Ectodermal cell (in vitro differentiated cells): ENCODE measurements at regions not wholly inside any gene's neighbourhood (a gene's known extent, or its start where the extent isn't known, plus 50 kb on each side); places are given as distances from the start of the nearest gene placed in this dataset.

Experiments used
- H3K27ac ChIP-seq: 2 replicates; pipeline ENCODE4 v1.7.0; 2013; ENCODE audit warnings: mild to moderate bottlenecking, low read depth, low read length; ENCODE audit not compliant: insufficient read depth, poor library complexity, severe bottlenecking
- H3K27me3 ChIP-seq: 2 replicates; pipeline ENCODE4 v1.7.0; 2013; ENCODE audit warnings: mild to moderate bottlenecking, low read length; ENCODE audit not compliant: insufficient read depth, control insufficient read depth, poor library complexity, severe bottlenecking
- H3K36me3 ChIP-seq: one replicate; pipeline ENCODE4 v1.7.0; 2013; ENCODE audit warnings: low read length; ENCODE audit not compliant: control insufficient read depth, insufficient read depth
- H3K4me1 ChIP-seq: one replicate; pipeline ENCODE4 v1.7.0; 2013; ENCODE audit warnings: low read length; ENCODE audit not compliant: control insufficient read depth, insufficient read depth
- H3K4me3 ChIP-seq: 2 replicates; pipeline ENCODE4 v1.7.0; 2013; ENCODE audit warnings: low read depth, low read length, control low read depth; ENCODE audit not compliant: insufficient read depth
- H3K9me3 ChIP-seq: 2 replicates; pipeline ENCODE4 v1.7.0; 2013; ENCODE audit warnings: mild to moderate bottlenecking, low read length, moderate library complexity; ENCODE audit not compliant: control insufficient read depth
- WGBS, 2 experiments: methylation state at CpG; one replicate each; pipeline ENCODE4 v1.1.7; 2013; ENCODE audit warnings: missing lambda C conversion rate in 2 of 2; 5-methylcytosine and 5-hydroxymethylcytosine counted together

- 95 to 96% methylated on average over 5 of the region's 5 CpGs for WGBS, 2 experiments
- no peaks in the 10 kb centered on the region for H3K36me3 ChIP-seq
These were observed 756.4 kb upstream of the NR2F2 start for GRCh38 chr15:95574053-95574452.

DNA sequence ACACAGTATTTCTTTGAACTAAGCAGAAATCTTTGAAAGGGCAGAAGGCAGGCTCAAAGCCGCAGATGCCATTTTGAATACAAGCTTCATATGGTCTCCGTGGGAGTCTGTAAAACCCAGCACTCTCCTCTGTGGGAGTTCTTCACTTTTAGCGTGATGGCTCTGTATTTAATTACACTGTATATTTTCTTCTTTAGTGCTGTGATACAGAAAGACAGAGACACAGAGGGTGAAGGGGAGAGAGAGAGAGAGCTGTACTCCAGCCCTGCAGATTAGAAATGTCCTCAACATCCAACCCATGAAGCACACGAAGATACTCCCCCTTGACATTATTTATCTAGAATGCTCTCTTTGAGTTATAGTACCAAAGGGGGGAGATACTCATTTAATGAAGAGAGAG is 752.6 kb upstream of the NR2F2 start:
- Histone ChIP-seq H3K36me3 (no peaks in the 10 kb centered on the region), H3K4me3 (no peak overlapping the region), H3K27ac (no peak overlapping the region), H3K27me3 (no peaks in the 10 kb centered on the region), H3K9me3 (no peaks in the 10 kb centered on the region), H3K4me1 (peaks cover 4% of the 10 kb centered on the region)
- WGBS, 2 experiments = 85 to 88% methylated on average over 2 to 3 of the region's 4 CpGs

More at GRCh38 chr15:95574053-95574452, 756.4 kb upstream of the NR2F2 start:
- Histone ChIP-seq H3K27me3 (no peaks in the 10 kb centered on the region), H3K9me3 (no peaks in the 10 kb centered on the region), H3K4me1 (peaks cover 4% of the 10 kb centered on the region), H3K27ac (no peak overlapping the region), H3K4me3 (no peak overlapping the region)

GRCh38 chr15:95580121-95580520 is 750.4 kb upstream of the NR2F2 start:
- no peaks in the 10 kb centered on the region for H3K27me3 ChIP-seq
- H3K4me3 ChIP-seq = no peak overlapping the region
- no peaks in the 10 kb centered on the region for H3K9me3 ChIP-seq
- no peak overlapping the region for H3K27ac ChIP-seq
- no peaks in the 10 kb centered on the region for H3K36me3 ChIP-seq
- WGBS, 2 experiments = 95 to 97% methylated on average over 2 to 3 of the region's 3 CpGs
- peaks cover 4% of the 10 kb centered on the region for H3K4me1 ChIP-seq

DNA sequence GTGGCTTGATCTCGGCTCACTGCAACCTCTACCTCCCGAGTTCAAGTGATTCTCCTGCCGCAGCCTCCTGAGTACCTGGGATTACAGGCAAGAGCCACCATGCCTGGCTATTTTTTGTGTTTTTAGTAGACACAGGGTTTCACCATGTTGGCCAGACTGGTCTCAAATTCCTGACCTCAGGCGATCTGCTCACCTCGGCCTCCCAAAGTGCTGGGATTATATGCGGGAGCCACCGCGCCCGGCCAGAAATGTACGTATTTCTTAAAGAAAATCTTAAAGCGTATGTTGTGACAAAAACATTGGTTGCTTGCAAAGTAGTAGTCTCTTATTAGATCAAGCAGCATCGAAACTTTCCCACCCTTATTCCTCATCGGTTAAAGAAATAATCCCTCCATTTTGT is 748.9 kb upstream of the NR2F2 start:
- no peak overlapping the region for H3K4me3 ChIP-seq
- H3K4me1 ChIP-seq = peaks cover 4% of the 10 kb centered on the region
- no peak overlapping the region for H3K27ac ChIP-seq
- H3K9me3 ChIP-seq = no peaks in the 10 kb centered on the region
- 87 to 88% methylated on average over 11 to 13 of the region's 13 CpGs for WGBS, 2 experiments
- H3K36me3 ChIP-seq = no peaks in the 10 kb centered on the region
- H3K27me3 ChIP-seq = no peaks in the 10 kb centered on the region

DNA sequence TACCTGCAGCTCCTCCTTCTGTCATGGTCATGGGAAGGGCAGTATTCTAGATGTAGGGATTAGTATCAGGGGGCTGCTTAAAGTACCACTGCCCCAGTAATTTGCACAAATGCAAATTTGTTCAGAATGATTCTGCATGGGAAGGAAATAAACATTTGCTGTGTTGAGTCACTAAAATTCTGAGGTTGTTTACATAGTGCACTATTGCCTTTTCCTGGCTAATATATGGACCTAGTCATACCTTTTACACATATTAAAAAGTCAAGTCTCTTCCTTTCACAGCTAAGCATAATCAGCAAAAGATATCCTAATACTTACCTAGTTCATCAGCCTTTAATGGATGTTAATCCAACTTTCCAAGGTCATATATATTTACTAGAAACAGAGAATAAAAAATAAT is 746.4 kb upstream of the NR2F2 start:
- Histone ChIP-seq H3K4me1 (no peaks in the 10 kb centered on the region), H3K4me3 (no peak overlapping the region), H3K27me3 (no peaks in the 10 kb centered on the region), H3K36me3 (no peaks in the 10 kb centered on the region), H3K9me3 (no peaks in the 10 kb centered on the region), H3K27ac (no peak overlapping the region)

DNA sequence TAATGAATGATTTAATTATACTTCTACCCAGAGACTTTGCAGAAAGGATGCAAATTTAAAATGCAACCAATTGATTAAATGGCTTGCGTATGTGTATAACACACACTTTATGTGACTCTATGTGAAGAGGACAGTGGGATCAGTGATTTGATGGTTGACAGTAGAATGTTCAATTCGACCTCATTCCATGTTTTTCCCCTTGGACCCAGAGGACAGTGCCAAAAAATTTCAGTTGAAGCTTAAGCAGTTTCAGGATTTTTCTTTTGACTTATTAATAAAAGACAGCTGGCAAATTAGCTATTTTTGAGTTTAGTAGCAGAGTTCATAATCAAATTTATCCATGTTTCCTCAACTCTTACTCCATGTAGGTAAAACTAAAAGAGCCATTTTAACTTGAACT is 742.4 kb upstream of the NR2F2 start:
- no peaks in the 10 kb centered on the region for H3K36me3 ChIP-seq
- H3K27me3 ChIP-seq = no peaks in the 10 kb centered on the region
- H3K9me3 ChIP-seq = no peaks in the 10 kb centered on the region
- 85 to 89% methylated on average over 2 of the region's 2 CpGs for WGBS, 2 experiments
- H3K4me3 ChIP-seq = no peak overlapping the region
- no peak overlapping the region for H3K27ac ChIP-seq
- no peaks in the 10 kb centered on the region for H3K4me1 ChIP-seq

GRCh38 chr15:95590533-95591044 is 739.9 kb upstream of the NR2F2 start:
- peaks cover 7% of the 10 kb centered on the region for H3K4me1 ChIP-seq
- 69 to 75% methylated on average over 5 of the region's 5 CpGs for whole genome bisulfite sequencing, 2 experiments
- H3K27me3 ChIP-seq = no peaks in the 10 kb centered on the region
- no peaks in the 10 kb centered on the region for H3K36me3 ChIP-seq
- no peak overlapping the region for H3K4me3 ChIP-seq
- no peaks in the 10 kb centered on the region for H3K9me3 ChIP-seq
- no peak overlapping the region for H3K27ac ChIP-seq

DNA sequence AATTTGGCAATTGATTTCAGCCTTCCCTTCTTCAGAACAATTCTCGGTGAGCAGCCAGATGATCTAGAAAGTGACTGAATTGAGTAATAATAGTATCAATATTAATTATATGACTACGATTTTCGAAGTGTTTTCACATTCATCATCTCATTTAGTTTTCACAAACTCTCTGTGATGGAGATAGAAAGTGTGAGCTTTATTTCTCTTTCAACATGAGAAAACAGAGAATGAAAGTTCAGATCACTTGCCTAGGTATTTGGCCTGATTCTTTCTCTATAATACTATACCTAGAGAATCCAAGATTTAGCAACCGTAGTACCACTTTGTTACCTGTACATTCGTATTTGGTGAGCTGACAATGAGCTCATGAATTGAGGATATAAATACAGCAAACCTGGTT is 739.2 kb upstream of the NR2F2 start:
- 98 to 100% methylated on average over 2 of the region's 5 CpGs for WGBS, 2 experiments
- H3K4me3 ChIP-seq = no peak overlapping the region
- no peaks in the 10 kb centered on the region for H3K27me3 ChIP-seq
- no peak overlapping the region for H3K27ac ChIP-seq
- no peaks in the 10 kb centered on the region for H3K36me3 ChIP-seq
- H3K9me3 ChIP-seq = no peaks in the 10 kb centered on the region
- peaks cover 7% of the 10 kb centered on the region for H3K4me1 ChIP-seq

DNA sequence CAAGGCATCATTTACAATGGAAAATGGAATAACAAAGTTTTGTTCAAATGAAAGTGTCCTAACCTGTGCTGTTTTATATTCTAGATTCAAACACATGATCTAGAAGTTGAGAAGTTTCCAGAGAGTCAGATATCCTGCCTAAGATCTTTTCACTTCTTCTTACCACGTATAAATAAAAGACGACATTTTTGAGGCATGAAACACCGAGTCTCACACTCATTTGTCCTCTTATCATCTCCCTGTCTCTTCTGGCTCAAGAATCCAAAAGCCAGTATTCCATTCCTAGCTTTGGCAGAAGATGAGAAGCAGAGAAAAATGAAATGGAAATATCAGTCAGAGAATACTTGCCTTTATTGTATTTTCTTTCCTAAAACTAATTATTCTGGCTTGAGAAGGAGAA is 738.6 kb upstream of the NR2F2 start:
- Histone ChIP-seq H3K27me3 (no peaks in the 10 kb centered on the region), H3K9me3 (no peaks in the 10 kb centered on the region), H3K4me3 (no peak overlapping the region), H3K36me3 (no peaks in the 10 kb centered on the region), H3K27ac (no peak overlapping the region), H3K4me1 (peaks cover 13% of the 10 kb centered on the region)
- WGBS, 2 experiments = 93 to 96% methylated on average over 3 of the region's 3 CpGs

- H3K4me3 ChIP-seq = no peak overlapping the region
- WGBS, 2 experiments = 80 to 81% methylated on average over 3 to 4 of the region's 4 CpGs
These were observed 736.0 kb upstream of the NR2F2 start for GRCh38 chr15:95594496-95594895.

DNA sequence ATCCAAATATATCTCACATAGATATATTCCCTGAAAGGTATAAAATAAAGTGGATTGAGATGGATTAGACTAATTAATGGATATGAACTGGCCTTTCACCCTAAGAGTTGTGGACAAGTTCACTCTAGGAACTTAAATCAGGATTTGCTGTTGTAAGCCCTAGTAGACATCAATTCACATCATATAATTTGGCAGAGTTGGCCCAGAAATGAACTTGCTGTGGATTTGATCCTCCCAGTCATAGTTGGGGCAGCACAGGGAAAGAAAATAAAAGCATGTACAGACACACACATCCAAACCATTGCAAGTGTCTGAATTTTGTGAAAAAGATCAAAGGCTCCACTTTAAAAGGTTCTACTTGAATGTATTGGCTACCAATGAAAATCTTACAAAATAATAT is 734.7 kb upstream of the NR2F2 start:
- Histone ChIP-seq H3K36me3 (no peaks in the 10 kb centered on the region), H3K27me3 (no peaks in the 10 kb centered on the region), H3K9me3 (no peaks in the 10 kb centered on the region), H3K4me3 (no peak overlapping the region), H3K27ac (no peak overlapping the region), H3K4me1 (peaks cover 18% of the 10 kb centered on the region)

More at GRCh38 chr15:95594496-95594895, 736.0 kb upstream of the NR2F2 start:
- no peaks in the 10 kb centered on the region for H3K27me3 ChIP-seq
- no peak overlapping the region for H3K27ac ChIP-seq
- peaks cover 18% of the 10 kb centered on the region for H3K4me1 ChIP-seq
- H3K36me3 ChIP-seq = no peaks in the 10 kb centered on the region
- H3K9me3 ChIP-seq = no peaks in the 10 kb centered on the region
